Liver (tissue), 8 donors: ENCODE measurements at regions not wholly inside any gene's neighbourhood (a gene's known extent, or its start where the extent isn't known, plus 50 kb on each side); places are given as distances from the start of the nearest gene placed in this dataset.

ENCODE experiments used
- DNase-seq: peaks from one replicate; pipeline ENCODE4 v3.0.0-alpha.2; 2017; ENCODE audit warnings: low spot score
- H3K27ac ChIP-seq, 2 donors: one replicate each; pipeline ENCODE4 v1.7.0; 2013; ENCODE audit warnings: inconsistent platforms in 2 of 2, low read length in 2 of 2, control low read depth in 1 of 2, low read depth in 1 of 2, mild to moderate bottlenecking in 1 of 2
- H3K27me3 ChIP-seq, 4 donors: one replicate each; pipeline versions ENCODE4 v1.6.1 to v1.7.0; 2013; ENCODE audit warnings: low read length in 3 of 4, inconsistent platforms in 1 of 4, mild to moderate bottlenecking in 1 of 4, moderate library complexity in 1 of 4; ENCODE audit not compliant: control insufficient read depth in 4 of 4, insufficient read depth in 4 of 4
- H3K36me3 ChIP-seq, 4 donors: one replicate each; pipeline versions ENCODE4 v1.6.1 to v1.7.0; 2013; ENCODE audit warnings: low read length in 3 of 4, mild to moderate bottlenecking in 3 of 4, low read depth in 1 of 4, moderate library complexity in 1 of 4; ENCODE audit not compliant: control insufficient read depth in 4 of 4, insufficient read depth in 3 of 4
- H3K4me1 ChIP-seq, 4 donors: one replicate each; pipeline versions ENCODE4 v1.6.1 to v1.7.0; 2013; ENCODE audit warnings: low read length in 3 of 4, mild to moderate bottlenecking in 3 of 4, moderate library complexity in 1 of 4; ENCODE audit not compliant: control insufficient read depth in 4 of 4, insufficient read depth in 4 of 4
- H3K4me3 ChIP-seq, 3 donors: one replicate each; pipeline versions ENCODE4 v1.6.1 to v1.7.0; 2013; ENCODE audit warnings: low read length in 3 of 3, control low read depth in 1 of 3, low read depth in 1 of 3, mild to moderate bottlenecking in 1 of 3
- H3K9ac ChIP-seq, 2 donors: one replicate each; pipeline ENCODE4 v1.7.0; 2013; ENCODE audit warnings: low read length in 2 of 2, mild to moderate bottlenecking in 2 of 2, moderate library complexity in 2 of 2, control low read depth in 1 of 2, low read depth in 1 of 2
- H3K9me3 ChIP-seq, 4 donors: one replicate each; pipeline versions ENCODE4 v1.6.1 to v1.7.0; 2013; ENCODE audit warnings: low read length in 3 of 4; ENCODE audit not compliant: control insufficient read depth in 4 of 4
- ATF3 ChIP-seq: IDR thresholded peaks from 2 replicates; pipeline ENCODE4 v1.6.1; 2016; ENCODE audit warnings: antibody characterized with exemption
- CTCF ChIP-seq: fragments of 150-350 bp; IDR thresholded peaks from 2 replicates; pipeline ENCODE4 v1.5.1; 2017; ENCODE audit warnings: improper control_type of control experiment, low read depth, low read length; ENCODE audit not compliant: missing input control
- EGR1 ChIP-seq, 2 donors: IDR thresholded peaks; 2 replicates each; pipeline ENCODE4 v1.6.1; 2016 to 2018; ENCODE audit warnings: antibody characterized with exemption in 2 of 2, low read depth in 2 of 2
- FOXA1 ChIP-seq: IDR thresholded peaks from 2 replicates; pipeline ENCODE4 v1.6.1; 2016; ENCODE audit warnings: antibody characterized with exemption
- FOXA2 ChIP-seq: IDR thresholded peaks from 2 replicates; pipeline ENCODE4 v1.6.1; 2016; ENCODE audit warnings: antibody characterized with exemption
- GABPA ChIP-seq, 2 donors: IDR thresholded peaks in 1 of 2; conservative IDR thresholded peaks in 1 of 2; 2 replicates each; pipeline ENCODE4 v1.6.1; 2016; ENCODE audit warnings: antibody characterized with exemption in 2 of 2, mild to moderate bottlenecking in 1 of 2, moderate library complexity in 1 of 2
- HNF4A ChIP-seq, 2 donors: conservative IDR thresholded peaks; 2 replicates each; pipeline ENCODE4 v1.6.1; 2016; ENCODE audit warnings: antibody characterized with exemption in 2 of 2, mild to moderate bottlenecking in 2 of 2
- HNF4G ChIP-seq: IDR thresholded peaks from 2 replicates; pipeline ENCODE4 v1.6.1; 2016; ENCODE audit warnings: antibody characterized with exemption
- JUND ChIP-seq, 2 donors: IDR thresholded peaks; 2 replicates each; pipeline ENCODE4 v1.6.1; 2016; ENCODE audit warnings: antibody characterized with exemption in 2 of 2
- MAX ChIP-seq: IDR thresholded peaks from 2 replicates; pipeline ENCODE4 v1.6.1; 2016; ENCODE audit warnings: antibody characterized with exemption
- NR2F2 ChIP-seq: IDR thresholded peaks from 2 replicates; pipeline ENCODE4 v1.6.1; 2016; ENCODE audit warnings: antibody characterized with exemption
- RAD21 ChIP-seq, 2 donors: IDR thresholded peaks; 2 replicates each; pipeline ENCODE4 v1.6.1; 2016; ENCODE audit warnings: antibody characterized with exemption in 2 of 2, mild to moderate bottlenecking in 2 of 2
- REST ChIP-seq: IDR thresholded peaks from 2 replicates; pipeline ENCODE4 v1.6.1; 2016; ENCODE audit warnings: antibody characterized with exemption, mild to moderate bottlenecking
- RXRA ChIP-seq, 2 donors: IDR thresholded peaks; 2 replicates each; pipeline ENCODE4 v1.6.1; 2017 to 2018; ENCODE audit warnings: antibody characterized with exemption in 2 of 2, mild to moderate bottlenecking in 1 of 2
- SP1 ChIP-seq: IDR thresholded peaks from 2 replicates; pipeline ENCODE4 v1.6.1; 2018; ENCODE audit warnings: antibody characterized with exemption, mild to moderate bottlenecking
- TAF1 ChIP-seq: conservative IDR thresholded peaks from 2 replicates; pipeline ENCODE4 v1.6.1; 2016; ENCODE audit warnings: antibody characterized with exemption, mild to moderate bottlenecking
- YY1 ChIP-seq: IDR thresholded peaks from 2 replicates; pipeline ENCODE4 v1.6.1; 2016; ENCODE audit warnings: antibody characterized with exemption, mild to moderate bottlenecking
- ZBTB33 ChIP-seq: IDR thresholded peaks from 2 replicates; pipeline ENCODE4 v1.6.1; 2016; ENCODE audit warnings: antibody characterized with exemption
- WGBS: extraction: QIAGEN DNeasy Blood & Tissue Kit; methylation state at CpG from one replicate; pipeline ENCODE4 v1.1.7; 2013; 5-methylcytosine and 5-hydroxymethylcytosine counted together
- donor health status: healthy.
- donor health status: healthy.
- donor health status: healthy.
- donor health status: healthy.
- donor health status: healthy.

GRCh38 chr6:2611092-2611491 lies 139.6 kb downstream of the MYLK4 start:
- DNase-seq = no peak
- 42% methylated on average over 2 of the region's 2 CpGs for WGBS
- peaks cover 0 to 3% (median 0%) of the 10 kb centered on the region in 4 donors for H3K9me3 ChIP-seq
- peaks cover 0 to 6% (median 2%) of the 10 kb centered on the region in 4 donors for H3K4me1 ChIP-seq
- no peak overlapping the region for H3K4me3 ChIP-seq
- H3K9ac ChIP-seq = no peak overlapping the region
- H3K27me3 ChIP-seq = peaks cover 0 to 3% (median 0%) of the 10 kb centered on the region in 4 donors
- no peaks in the 10 kb centered on the region for H3K36me3 ChIP-seq
- no peak for TF ChIP-seq ZBTB33
- no peak for TF ChIP-seq SP1
- no peak for TF ChIP-seq YY1
- TF ChIP-seq HNF4A (conservative IDR thresholded peaks at IDR 0.05) = no peak
- TF ChIP-seq JUND (IDR thresholded peaks at IDR 0.05) = no peak
- TF ChIP-seq HNF4G = no peak
- TF ChIP-seq FOXA2 = no peak
- TF ChIP-seq TAF1 = no peak
- TF ChIP-seq FOXA1 = no peak
- TF ChIP-seq MAX = no peak
- no peak for TF ChIP-seq RXRA (IDR thresholded peaks at IDR 0.05)
- no peak for TF ChIP-seq EGR1 (IDR thresholded peaks at IDR 0.05; ENCODE audit: low read depth in 2 of 2)
- no peak for TF ChIP-seq CTCF
- no peak for TF ChIP-seq ATF3
- TF ChIP-seq REST = no peak
- TF ChIP-seq NR2F2 = no peak
- TF ChIP-seq GABPA (IDR thresholded peaks at IDR 0.05 in 1 of 2, conservative IDR thresholded peaks at IDR 0.05 in 1 of 2) = no peak
- no peak for TF ChIP-seq RAD21 (IDR thresholded peaks at IDR 0.05)
- no peak overlapping the region for H3K27ac ChIP-seq
